UCSD-AML1 (cell line): ENCODE measurements at regions not wholly inside any gene's neighbourhood (a gene's known extent, or its start where the extent isn't known, plus 50 kb on each side); places are given as distances from the start of the nearest gene placed in this dataset.
"Not testable (repeated sequence)": the region's sequence is repeated elsewhere in the genome, so short reads cannot be mapped to it uniquely, and the experiment has no call there.

Experiments
- DNase-seq: peaks from one replicate; lab custom pipeline; 2025; ENCODE audit not compliant: unreplicated experiment; lab: John Stamatoyannopoulos, UW

DNA sequence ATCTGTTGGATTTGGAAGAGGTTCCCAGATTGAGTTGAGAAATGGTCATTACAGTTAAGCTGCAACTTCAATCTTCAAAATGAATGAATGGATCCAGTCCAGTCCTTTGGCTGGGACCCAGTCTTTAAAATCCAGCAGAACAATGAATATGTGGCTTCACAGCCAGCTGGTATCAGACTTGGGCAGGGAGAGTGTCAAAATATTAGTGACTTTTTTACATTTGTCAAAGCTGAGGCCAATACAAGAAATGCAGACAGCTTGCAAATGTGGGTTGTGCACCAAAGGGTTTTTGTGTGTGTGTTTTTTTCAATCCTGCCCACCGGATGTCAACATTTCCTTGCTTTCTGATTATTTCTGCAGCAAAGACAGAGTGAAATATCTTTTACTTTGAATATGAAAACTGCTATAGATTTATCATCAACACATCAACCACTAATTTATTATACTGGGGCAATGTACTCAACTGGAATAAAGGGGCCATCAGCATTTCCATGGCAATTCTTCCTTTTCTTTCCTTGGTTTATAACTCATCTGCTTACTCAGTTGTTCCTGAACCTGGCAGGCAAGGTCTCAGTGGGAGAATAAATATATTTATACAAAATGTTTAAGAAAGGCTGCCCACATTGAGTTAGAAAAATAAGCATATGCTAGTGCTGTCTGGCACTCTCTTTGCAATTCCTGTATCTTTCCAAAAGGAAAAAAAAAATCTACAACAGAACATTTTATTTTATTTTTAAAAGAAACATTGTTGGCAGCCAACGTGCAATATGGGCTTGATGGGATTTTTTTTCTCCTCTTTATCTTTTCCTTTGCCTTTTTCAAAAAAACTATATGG is 491.6 kb upstream of the C1orf87 start:
- no peak for DNase-seq

DNA sequence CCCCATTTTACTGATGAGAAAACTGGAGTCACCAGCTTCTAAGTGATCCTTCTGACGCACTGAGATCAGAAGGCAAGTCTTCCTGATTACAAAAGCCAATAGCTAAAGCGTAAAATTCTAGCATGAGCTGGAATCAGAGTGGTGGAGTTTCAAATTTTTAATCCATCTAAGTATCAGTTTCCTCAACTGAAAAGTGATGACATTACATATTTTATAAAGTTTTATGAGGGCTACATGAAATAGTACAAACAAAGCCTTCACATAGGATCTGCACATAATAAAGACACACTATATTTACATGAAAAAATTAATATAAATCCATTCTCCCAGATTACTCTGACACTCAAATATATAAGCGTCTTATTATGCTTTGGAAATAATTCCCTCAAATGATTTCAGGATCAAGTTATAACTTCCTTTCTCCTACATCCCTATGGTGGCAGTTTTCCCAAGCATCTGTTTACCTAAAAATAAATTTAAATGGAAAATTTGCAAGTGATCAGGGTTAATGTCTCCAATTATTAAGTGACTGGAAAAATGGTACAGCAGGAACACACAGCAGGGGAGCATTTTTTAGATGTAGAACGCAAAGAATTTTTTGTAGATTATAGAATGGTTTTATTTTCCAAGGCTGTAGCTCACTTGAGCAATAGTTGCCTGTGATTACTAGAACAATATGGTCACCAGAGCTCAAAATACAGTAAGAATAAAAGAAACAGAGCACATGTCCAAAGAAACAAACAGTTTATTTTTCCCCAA is 490.4 kb upstream of the C1orf87 start:
- DNase-seq = no peak

DNA sequence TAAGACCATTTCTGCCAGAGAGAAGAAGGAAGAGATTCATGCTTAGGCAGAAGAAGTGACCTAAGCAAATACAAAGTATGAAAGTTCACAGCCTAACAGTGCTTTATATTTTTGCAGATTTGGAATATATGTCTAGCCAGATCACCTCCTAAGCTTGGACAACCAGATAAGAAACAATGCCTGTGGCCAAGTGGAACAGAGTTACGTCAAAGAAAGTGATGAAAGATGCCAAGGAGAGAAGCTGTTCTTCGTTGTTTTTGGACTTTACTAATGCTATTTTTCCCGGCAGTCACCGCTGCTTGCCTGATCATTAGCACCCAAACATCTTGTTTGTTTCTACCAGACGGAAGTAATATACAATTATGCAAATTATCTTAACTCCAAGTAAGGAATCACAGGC is 489.2 kb upstream of the C1orf87 start:
- no peak for DNase-seq

DNA sequence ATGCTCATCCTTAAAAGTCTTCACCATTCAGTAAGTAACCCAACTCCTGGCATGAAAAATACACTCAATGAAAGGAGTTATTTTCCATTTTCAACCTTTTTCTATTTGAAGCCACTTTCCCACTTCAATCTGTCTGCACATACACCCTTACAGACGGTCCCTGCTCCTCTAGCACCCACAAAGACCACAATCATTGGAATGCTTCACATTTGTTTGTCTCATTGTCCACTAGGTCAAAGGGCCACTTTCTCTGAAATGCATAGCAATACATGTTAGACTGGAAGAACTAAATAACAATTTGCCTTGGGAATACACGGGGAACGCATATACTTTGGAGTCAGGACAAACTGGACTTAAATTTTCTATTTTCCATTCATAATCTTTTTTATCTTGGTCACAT is 487.1 kb upstream of the C1orf87 start:
- DNase-seq = no peak

DNA sequence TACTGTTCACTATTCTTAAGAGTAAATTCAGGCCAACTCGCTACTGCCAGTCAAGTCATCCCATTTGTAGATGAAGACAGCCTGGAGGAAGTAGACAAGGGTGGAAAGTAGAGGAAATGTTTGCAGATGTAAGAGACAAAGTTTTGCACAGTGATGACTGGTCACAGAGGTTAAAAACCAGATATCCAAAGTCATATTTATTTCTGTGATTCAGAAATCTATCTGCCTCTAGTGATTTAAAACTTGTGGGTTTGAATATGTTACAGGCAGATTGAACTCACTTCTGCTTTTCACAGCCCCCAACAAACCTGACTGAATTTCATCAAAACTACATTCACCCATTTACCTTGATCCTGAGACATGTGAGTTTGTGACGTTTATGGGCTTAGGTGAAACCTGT is 484.7 kb upstream of the C1orf87 start:
- no peak for DNase-seq

DNA sequence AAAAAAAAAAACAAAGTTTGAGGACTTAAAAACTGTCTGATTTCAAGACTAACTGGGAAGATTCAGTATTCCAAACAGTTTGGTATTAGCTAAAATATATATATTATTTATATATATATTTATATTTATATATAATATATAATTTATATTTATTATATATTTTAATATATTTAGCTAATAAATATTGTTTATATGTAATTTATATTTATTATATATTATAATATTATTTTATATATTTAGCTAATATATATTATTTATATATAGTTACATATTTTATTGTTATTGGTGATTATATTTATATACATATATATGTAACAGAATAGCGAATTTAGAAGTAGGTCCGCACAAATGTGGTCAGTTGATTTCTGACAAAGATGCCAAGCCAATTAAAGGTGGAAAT is 480.2 kb upstream of the C1orf87 start:
- DNase-seq = no peak

DNA sequence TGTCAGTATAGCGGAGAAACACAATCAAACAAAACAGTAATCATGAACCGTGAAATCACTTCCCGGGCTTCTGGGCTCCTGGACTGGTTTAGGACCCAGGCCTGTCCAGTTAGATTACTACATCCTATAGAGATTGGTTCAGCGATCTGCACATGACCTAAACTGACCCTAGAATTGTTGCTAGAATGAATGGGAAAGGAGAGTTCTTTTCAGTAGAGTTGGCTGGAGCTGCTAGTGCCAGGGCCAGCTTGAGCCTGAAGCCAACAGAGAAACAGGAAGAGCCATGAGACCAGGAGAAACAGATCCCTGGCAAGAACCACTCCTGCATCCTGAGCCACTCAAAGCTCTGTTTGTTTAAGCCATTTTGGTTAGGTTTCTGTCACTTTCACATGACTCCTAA is 474.3 kb upstream of the C1orf87 start:
- no peak for DNase-seq

DNA sequence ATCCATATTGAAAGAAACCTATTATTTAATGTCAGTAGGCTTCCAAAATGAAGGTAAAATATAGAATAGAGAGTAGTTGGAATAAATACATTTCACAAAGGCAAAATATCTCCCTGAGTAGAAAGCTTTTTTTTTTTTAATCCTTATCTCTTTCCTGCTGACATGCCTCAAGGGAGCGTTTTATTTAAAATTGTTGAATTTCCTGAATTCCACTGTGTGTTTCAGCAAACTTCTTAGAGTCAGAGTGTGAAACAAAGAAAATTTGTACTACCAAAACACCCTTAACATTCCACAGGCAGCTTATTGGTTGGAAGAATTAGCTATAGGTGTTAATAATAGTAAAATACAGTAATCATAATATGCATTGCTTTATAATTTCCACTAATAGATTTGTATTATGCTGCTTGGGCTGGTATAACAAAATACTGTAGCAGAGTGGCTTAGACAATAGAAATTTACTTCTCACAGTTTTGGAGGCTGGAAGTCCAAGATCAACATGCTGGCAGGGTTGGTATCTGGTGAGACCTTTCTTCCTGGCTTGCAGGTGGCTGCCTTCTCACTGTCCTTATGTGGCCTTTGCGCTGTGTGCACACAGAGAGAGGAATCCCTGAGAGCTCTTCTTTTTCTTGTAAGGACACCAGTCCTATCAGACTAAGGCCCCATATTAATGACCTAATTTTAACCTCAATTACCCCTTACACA is 468.4 kb upstream of the C1orf87 start:
- DNase-seq = no peak

DNA sequence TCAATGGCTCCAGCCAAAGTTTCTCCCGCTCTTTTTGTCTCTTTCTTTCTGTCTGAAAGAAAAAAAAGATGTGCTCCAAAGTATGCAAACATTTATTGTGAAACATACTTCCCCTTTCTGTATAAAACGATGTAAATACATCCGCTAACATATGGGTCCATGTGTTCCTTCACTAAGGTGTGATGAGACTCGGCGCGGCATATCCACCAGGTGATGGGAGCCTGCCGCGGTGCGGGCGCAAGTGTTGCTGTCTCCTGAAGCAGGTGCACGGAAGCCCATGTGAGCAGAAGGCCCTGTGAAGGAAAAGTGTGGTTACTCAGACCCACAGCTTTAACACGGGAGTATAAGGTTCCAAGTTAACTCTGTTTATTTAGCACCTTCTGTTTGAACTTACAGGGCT is 466.6 kb upstream of the C1orf87 start:
- no peak for DNase-seq

DNA sequence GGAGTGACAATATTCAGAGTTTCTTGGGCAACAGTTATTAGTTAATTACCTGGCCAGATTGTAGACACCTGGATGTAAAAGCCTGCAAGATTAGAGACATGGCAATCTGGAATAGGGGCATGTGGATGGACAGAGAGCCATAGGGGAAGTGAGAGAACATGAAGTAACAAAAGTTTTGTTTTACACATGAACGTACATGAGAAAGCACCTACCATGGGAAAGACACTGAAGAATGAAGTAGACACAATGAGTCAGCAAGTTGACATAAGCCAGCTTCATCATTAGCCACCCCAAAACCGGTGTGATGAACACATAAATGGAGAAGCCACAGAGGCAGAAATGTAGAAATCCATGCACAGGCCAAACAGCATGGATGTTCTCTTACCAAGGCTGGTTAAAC is 462.1 kb upstream of the C1orf87 start:
- DNase-seq = no peak

DNA sequence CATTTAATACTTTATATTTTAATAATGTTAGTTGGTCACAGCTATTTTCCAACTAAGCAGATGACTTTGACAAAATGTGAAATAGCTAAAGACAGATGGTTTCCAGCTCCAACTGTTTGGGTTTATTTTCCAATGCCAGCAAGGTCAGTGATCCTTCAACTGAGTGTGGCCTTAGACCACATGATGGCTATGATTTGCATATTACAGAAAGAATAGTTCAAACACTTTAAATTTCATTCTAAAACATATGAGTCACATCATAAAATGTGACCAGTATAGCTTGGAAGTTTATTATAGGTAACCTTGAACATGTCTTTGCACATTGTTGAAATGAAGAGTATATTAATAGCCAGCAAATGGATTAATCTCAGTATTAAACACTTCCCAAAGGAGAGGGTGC is 454.0 kb upstream of the C1orf87 start:
- no peak for DNase-seq

DNA sequence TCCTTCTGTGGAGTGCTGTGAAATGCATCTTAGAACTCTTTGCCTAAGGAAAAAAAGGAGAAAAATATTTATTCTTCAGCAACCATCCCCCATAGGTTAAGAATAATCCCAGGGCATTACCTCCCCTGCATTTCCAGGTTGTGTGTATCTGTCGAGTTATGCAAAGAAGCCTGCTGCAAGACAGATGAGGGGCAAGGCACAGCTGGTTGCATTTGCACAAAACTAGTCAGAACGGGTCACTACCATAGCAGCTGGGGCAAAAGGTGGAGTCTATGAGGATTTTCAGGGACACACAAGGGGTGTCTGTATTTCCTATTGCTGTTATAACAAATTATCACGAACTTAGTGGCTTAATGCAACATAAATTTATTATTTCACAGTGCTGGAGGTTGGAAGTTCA is 443.4 kb upstream of the C1orf87 start:
- no peak for DNase-seq

DNA sequence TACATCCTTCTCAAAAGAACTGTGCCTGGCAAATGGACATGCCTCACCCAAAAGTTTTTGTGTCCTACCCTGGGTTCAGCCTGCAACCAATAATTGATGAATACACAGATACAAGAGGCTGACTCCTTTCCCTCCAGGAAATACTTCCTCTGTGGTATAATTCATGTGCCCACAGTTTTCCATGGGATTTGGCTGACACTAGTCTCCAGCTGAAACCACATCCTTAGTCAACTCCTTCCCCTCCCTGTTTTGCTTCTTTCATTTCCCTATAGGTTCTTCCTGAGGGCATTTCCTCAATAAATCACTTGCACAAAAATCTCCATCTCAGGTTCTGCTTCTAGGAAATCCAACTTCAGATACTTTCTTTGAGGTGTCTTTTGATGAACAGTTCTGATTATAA is 436.6 kb upstream of the C1orf87 start:
- no peak for DNase-seq

DNA sequence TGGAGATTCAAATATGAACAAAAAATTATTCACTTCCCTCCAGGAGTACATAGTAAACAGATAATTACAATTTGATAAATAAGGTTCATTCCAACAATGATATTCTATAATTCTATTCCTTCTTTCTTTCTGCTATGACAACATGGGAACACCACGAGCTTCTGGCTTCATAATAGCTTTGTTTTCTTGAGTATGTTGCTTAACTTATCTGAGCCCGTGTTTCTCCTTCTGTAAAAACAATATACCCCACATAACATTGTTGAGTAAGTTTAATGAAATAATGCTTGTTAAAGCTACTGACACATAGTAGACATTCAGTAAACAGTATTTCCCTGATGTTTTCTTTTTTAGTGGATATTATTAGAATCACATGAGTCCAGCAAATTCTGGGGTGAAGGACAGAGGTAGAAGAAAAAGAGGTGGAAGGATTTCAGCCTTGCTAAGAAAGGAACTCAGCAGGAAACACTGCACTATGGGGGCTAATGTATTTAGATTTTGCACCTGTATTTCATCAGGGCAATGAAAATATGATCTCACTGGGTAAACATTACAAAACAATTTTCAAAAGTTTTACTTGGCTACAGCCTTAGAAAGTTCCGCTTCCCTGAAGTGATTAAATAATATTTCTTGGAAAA is 430.8 kb upstream of the C1orf87 start:
- no peak for DNase-seq

DNA sequence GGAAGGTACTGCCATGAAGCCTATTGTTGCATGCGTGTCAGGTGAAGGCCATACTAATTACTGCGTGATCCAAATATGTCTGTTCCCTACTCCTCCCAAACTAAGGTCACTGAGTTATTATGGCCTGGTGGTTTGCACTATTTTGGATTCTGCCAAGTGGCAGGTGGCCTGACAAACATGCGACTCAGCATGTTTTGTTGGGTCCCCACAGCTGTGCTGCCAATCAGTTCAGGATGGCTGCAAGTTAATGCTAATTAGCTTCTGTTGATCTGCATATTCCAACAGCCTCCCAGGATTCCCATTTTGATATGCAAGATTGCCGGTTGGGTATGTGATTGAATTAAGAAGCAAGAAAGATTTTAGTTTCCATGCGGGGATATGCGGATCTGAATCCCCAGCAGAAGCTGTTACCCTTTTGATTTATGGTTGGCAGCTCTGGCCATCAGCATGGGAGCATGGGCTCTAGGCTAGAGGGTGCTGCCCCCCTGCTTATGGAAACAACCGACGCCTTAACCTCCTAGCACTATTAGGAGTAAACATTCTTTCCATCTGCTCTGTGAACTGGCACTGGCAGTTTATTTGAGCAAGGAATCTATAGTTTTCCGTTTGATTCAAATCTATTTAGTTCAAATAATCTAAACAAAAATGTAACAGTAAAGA is 429.8 kb upstream of the C1orf87 start:
- no peak for DNase-seq

DNA sequence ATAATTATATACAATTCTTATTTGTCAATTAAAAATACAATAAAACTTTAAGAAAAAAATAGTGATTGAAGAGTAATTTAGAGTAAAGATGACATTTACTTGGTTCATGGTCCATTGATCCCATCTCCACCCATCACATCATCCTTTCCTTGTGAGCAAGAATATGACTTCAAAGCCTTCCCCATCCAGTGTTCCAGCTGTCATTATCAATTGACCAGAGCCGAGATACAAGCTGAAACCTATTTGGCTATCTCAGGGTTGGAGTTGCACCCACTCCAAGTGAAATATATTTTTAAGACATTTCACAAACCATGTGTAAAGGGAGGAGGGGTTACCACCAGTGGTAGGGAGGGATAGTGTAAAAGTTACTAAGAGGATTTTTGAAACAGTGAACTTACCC is 428.9 kb upstream of the C1orf87 start:
- no peak for DNase-seq

DNA sequence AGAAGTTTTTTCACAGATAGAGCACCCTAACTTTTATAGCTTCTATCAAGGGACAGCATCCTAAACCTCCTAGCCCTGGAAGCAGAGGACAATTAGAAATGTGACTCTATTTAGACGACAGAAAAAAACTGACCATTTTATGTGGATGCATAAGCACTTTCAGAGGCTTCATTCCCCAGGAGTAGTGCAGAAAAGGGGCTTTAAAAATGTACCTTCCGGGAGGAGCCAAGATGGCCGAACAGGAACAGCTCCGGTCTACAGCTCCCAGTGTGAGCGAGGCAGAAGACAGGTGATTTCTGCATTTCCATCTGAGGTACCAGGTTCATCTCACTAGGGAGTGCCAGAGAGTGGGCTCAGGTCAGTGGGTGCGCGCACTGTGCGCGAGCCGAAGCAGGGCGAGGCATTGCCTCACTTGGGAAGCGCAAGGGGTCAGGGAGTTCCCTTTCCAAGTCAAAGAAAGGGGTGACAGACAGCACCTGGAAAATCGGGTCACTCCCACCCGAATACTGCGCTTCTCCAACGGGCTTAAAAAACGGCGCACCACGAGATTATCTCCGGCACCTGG is 416.4 kb upstream of the C1orf87 start:
- not testable (repeated sequence) for DNase-seq

DNA sequence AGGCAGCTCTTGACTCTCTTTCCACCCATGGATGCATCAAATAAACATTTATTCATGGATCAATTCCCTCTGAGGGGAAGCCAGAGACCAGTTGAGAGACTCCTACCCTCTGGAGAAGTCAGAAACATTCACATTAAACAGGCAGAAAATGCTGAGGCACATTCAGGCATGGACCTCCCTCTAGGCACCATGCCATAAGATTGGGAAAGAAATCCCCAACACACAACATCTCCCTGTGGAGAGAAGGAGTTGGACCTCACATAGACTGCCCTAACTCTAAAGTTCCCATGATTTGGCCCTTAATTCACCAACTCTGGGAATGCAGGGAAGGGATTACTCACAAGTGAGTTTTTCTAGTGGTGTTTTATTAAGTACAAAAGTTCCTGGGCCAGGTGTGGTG is 415.3 kb upstream of the C1orf87 start:
- no peak for DNase-seq

DNA sequence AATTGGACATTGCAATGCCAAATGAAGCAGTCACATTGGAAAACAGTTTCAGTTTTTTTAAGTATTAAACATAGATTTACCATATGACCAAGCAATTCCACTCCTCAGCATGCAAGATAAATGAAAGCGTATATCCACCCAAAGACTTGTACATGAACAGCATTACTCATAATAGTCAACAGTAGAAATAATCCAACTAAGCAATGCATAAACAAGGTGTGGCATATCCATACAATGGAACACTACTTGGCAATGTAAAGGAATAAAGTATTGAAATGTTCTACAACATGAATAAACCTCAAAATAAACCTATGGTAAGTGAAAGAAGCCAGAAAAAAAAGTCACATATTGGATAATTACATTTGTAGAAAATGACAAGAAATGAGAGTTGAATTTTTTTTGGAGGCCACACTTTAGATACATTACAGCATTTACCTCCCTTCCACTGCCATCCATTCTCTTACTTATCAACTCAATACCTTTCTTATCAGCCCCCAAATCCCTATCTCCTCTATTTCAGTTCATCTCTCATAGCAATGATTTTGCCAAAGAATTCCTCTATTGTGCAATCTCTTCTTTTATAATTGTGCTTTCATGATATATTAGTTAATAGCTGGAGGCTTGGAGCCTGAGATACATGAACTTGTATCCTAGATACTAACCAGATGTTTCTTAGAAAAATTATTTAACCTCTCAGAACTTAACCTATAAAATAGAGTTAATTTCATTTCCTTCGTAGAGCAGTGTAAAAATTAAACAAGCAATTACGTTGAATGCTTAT is 414.2 kb upstream of the C1orf87 start:
- DNase-seq = no peak

DNA sequence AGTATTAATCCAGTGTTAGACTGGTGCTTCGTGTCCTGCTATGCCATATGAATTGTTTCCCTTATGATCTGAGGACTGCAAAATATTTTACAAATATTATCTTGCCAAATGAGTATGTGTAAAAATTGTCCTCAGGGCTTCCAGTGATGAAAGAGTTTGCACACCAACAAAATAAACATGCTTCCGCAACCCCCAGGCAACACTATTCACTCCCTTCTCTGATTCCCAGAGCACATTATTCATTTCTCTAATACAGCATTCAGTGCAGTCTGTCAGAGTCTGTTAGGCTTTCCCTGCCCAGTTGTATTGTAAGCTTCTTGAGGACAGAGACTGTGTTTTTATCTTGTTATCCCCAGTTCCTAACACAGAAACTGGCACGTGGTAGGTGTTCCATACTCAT is 409.9 kb upstream of the C1orf87 start:
- no peak for DNase-seq
